GM23338 (cell line): ENCODE measurements at regions not wholly inside any gene's neighbourhood (a gene's known extent, or its start where the extent isn't known, plus 50 kb on each side); places are given as distances from the start of the nearest gene placed in this dataset.

Source experiments
- ATAC-seq: fragments of 200-7000 bp; cut with Tn5 transposase; 3 replicates; pipeline ENCODE4 v1.9.1; 2020
- DNase-seq: peaks from one replicate; pipeline ENCODE4 v3.0.0-alpha.2; 2015; ENCODE audit warnings: low spot score
- H2AFZ ChIP-seq: fragments of 200-600 bp; sonication (generic); 2 replicates; pipeline ENCODE4 v1.8.0; 2016; ENCODE audit warnings: antibody characterized with exemption, mild to moderate bottlenecking, moderate library complexity
- H3F3A ChIP-seq: fragments of 200-600 bp; sonication (generic); replicated peaks from 2 replicates; pipeline ENCODE4 v1.8.0; 2017; ENCODE audit warnings: antibody characterized with exemption, mixed run types, low read depth
- H3K27ac ChIP-seq: fragments of 200-600 bp; sonication (generic); 2 replicates; pipeline ENCODE4 v1.6.1; 2016; ENCODE audit warnings: low read depth
- H3K27me3 ChIP-seq: fragments of 200-600 bp; sonication (generic); 2 replicates; pipeline ENCODE4 v1.8.0; 2016; ENCODE audit warnings: mild to moderate bottlenecking, mixed run types, moderate library complexity; ENCODE audit not compliant: insufficient read depth
- H3K36me3 ChIP-seq: fragments of 200-600 bp; sonication (generic); 2 replicates; pipeline ENCODE4 v1.8.0; 2016; ENCODE audit warnings: mild to moderate bottlenecking; ENCODE audit not compliant: insufficient read depth
- H3K4me1 ChIP-seq: fragments of 200-600 bp; sonication (generic); 2 replicates; pipeline ENCODE4 v1.8.0; 2016; ENCODE audit warnings: mild to moderate bottlenecking, moderate library complexity; ENCODE audit not compliant: insufficient read depth
- H3K4me2 ChIP-seq: fragments of 200-600 bp; sonication (generic); 2 replicates; pipeline ENCODE4 v1.7.1; 2017; ENCODE audit warnings: mixed run types
- H3K4me3 ChIP-seq: fragments of 200-600 bp; sonication (generic); 2 replicates; pipeline ENCODE4 v1.6.1; 2016; ENCODE audit warnings: mixed run types
- H3K79me2 ChIP-seq: fragments of 200-600 bp; sonication (generic); replicated peaks from 2 replicates; pipeline ENCODE4 v1.8.0; 2017; ENCODE audit warnings: mild to moderate bottlenecking; ENCODE audit not compliant: insufficient read depth
- H3K9me2 ChIP-seq: fragments of 200-600 bp; sonication (generic); 2 replicates; pipeline ENCODE4 v1.8.0; 2017; ENCODE audit not compliant: insufficient read depth
- H4K20me1 ChIP-seq: fragments of 200-600 bp; sonication (generic); replicated peaks from 2 replicates; pipeline ENCODE4 v1.8.0; 2017; ENCODE audit warnings: mild to moderate bottlenecking; ENCODE audit not compliant: insufficient read depth
- H3K27ac Mint-ChIP-seq: 2 replicates; pipeline ENCODE4 v1.8.0; 2020; ENCODE audit warnings: inconsistent platforms, mild to moderate bottlenecking, moderate library complexity, mixed read lengths
- H3K27me3 Mint-ChIP-seq: 3 replicates; pipeline ENCODE4 v1.8.0; 2022; ENCODE audit warnings: low read depth, mild to moderate bottlenecking, moderate library complexity, mixed read lengths, inconsistent platforms; ENCODE audit not compliant: insufficient read depth, poor library complexity
- H3K36me3 Mint-ChIP-seq: 3 replicates; pipeline ENCODE4 v1.8.0; 2021; ENCODE audit warnings: low read depth, mild to moderate bottlenecking, inconsistent platforms, moderate library complexity, mixed read lengths
- H3K4me1 Mint-ChIP-seq: 3 replicates; pipeline ENCODE4 v1.8.0; 2020; ENCODE audit warnings: mild to moderate bottlenecking, inconsistent platforms, mixed read lengths
- H3K4me3 Mint-ChIP-seq: 3 replicates; pipeline ENCODE4 v1.8.0; 2021; ENCODE audit warnings: moderate library complexity, mild to moderate bottlenecking, inconsistent platforms, mixed read lengths
- H3K9me3 Mint-ChIP-seq: 3 replicates; pipeline ENCODE4 v1.8.0; 2020; ENCODE audit warnings: moderate library complexity, mild to moderate bottlenecking, inconsistent platforms, mixed read lengths
- CREB1 ChIP-seq: fragments of 250-450 bp; sonication (Bioruptor Pico); IDR thresholded peaks from 2 replicates; pipeline ENCODE4 v1.5.0; 2020; ENCODE audit warnings: low read depth, mild to moderate bottlenecking, moderate library complexity
- EZH2 ChIP-seq: fragments of 200-600 bp; sonication (generic); IDR thresholded peaks from one replicate; pipeline ENCODE4 v1.8.0; 2017; ENCODE audit warnings: antibody characterized with exemption, mild to moderate bottlenecking, low read depth; ENCODE audit not compliant: unreplicated experiment
- EZH2phosphoT487 ChIP-seq: fragments of 200-600 bp; sonication (generic); IDR thresholded peaks from one replicate; pipeline ENCODE4 v1.8.1; 2018; ENCODE audit warnings: antibody characterized with exemption; ENCODE audit not compliant: unreplicated experiment
- JUNB ChIP-seq: IDR thresholded peaks from one replicate; pipeline ENCODE4 v1.6.1; 2016; ENCODE audit warnings: antibody characterized with exemption; ENCODE audit not compliant: unreplicated experiment
- POLR2AphosphoS5 ChIP-seq: IDR thresholded peaks from 2 replicates; pipeline ENCODE4 v1.6.1; 2016; ENCODE audit warnings: antibody characterized with exemption, low read depth
- ZNF462 ChIP-seq: fragments of 250-450 bp; sonication (Bioruptor Pico); IDR thresholded peaks from 2 replicates; pipeline ENCODE4 v1.5.0; 2020; ENCODE audit warnings: mild to moderate bottlenecking, moderate library complexity
- TF ChIP-seq, protein P1 (sequence below): IDR thresholded peaks from one replicate; pipeline ENCODE4 v1.6.1; 2018; ENCODE audit warnings: antibody characterized with exemption; ENCODE audit not compliant: unreplicated experiment

DNA sequence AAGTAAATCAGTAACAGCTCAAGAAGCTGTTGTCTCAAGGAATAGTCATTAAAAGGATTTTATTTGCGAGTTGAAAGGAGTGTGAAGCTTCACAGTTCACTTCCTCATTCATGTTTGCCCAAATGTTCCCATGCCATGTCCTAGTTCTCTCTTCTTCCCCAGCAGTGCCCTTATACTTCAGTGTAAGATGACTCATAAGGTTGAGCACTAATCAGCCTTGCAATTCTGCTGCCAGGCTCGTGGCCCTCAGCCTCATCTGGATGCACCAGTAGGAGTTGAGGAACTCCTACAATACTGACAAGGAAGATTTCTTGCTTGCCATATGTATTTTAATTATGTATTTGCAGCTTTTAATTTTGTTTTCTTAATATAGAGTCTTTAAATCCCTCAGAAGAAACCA, 1980.4 kb downstream of the SUCLG1 start (continued):
- TF ChIP-seq ZNF462 (CRISPR knock-in tag) (no peak), POLR2AphosphoS5 (no peak)

DNA sequence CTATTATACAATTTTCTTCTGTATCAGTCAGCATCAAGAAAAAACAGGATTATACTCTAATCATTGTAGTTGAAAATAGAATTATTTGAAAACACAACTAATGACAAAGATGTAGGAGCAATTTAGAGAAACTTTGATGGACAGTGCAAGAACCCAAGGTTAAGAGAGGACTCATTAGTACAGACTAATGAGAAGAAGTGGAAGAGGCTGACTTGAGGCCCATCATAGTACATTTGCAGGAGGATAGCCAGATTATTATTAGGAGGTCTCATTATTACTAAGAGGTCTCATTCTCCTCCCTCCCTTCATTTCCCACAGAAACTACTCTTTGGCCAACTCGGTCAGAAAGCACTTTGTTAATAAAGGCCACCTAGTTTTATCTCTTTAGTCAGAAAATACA, 1983.0 kb downstream of the SUCLG1 start:
- ATAC-seq (no peak), DNase-seq (no peak)
- H3K36me3 Mint-ChIP-seq: no peaks in the 10 kb centered on the region
- Histone ChIP-seq H2AFZ (no peak overlapping the region), H3K27ac (no peak overlapping the region), H3K4me3 (no peak overlapping the region), H3F3A (no peaks in the 10 kb centered on the region), H4K20me1 (no peaks in the 10 kb centered on the region), H3K79me2 (no peaks in the 10 kb centered on the region), H3K36me3 (no peaks in the 10 kb centered on the region), H3K4me2 (no peak overlapping the region), H3K27me3 (no peaks in the 10 kb centered on the region), H3K9me2 (no peaks in the 10 kb centered on the region), H3K4me1 (no peaks in the 10 kb centered on the region)
- H3K4me3 Mint-ChIP-seq: no peak overlapping the region
- no peaks in the 10 kb centered on the region; the same call in 2 of the 3 replicates for H3K4me1 Mint-ChIP-seq
- no peak overlapping the region for H3K27ac Mint-ChIP-seq
- peaks cover 3% of the 10 kb centered on the region; the same call in 1 of the 3 replicates for H3K9me3 Mint-ChIP-seq
- no peaks in the 10 kb centered on the region for H3K27me3 Mint-ChIP-seq
- TF ChIP-seq CREB1 (no peak), ZNF462 (CRISPR knock-in tag) (no peak), EZH2phosphoT487 (no peak), EZH2 (no peak), JUNB (no peak)
- TF ChIP-seq, protein P1, sequence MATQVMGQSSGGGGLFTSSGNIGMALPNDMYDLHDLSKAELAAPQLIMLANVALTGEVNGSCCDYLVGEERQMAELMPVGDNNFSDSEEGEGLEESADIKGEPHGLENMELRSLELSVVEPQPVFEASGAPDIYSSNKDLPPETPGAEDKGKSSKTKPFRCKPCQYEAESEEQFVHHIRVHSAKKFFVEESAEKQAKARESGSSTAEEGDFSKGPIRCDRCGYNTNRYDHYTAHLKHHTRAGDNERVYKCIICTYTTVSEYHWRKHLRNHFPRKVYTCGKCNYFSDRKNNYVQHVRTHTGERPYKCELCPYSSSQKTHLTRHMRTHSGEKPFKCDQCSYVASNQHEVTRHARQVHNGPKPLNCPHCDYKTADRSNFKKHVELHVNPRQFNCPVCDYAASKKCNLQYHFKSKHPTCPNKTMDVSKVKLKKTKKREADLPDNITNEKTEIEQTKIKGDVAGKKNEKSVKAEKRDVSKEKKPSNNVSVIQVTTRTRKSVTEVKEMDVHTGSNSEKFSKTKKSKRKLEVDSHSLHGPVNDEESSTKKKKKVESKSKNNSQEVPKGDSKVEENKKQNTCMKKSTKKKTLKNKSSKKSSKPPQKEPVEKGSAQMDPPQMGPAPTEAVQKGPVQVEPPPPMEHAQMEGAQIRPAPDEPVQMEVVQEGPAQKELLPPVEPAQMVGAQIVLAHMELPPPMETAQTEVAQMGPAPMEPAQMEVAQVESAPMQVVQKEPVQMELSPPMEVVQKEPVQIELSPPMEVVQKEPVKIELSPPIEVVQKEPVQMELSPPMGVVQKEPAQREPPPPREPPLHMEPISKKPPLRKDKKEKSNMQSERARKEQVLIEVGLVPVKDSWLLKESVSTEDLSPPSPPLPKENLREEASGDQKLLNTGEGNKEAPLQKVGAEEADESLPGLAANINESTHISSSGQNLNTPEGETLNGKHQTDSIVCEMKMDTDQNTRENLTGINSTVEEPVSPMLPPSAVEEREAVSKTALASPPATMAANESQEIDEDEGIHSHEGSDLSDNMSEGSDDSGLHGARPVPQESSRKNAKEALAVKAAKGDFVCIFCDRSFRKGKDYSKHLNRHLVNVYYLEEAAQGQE: no peak
